Heart left ventricle (tissue), 13 donors: ENCODE measurements at regions not wholly inside any gene's neighbourhood (a gene's known extent, or its start where the extent isn't known, plus 50 kb on each side); places are given as distances from the start of the nearest gene placed in this dataset.

Experiments used
- CTCF ChIP-seq, 12 donors: fragments of 200-600 bp; sonication (generic) in 4 of 12; IDR thresholded peaks; one replicate each; pipeline versions ENCODE4 v1.5.0 to v1.8.0; 2018 to 2022; ENCODE audit warnings: antibody characterized with exemption in 12 of 12, mild to moderate bottlenecking in 5 of 12
- POLR2A ChIP-seq, 2 donors: fragments of 450-650 bp; IDR thresholded peaks; one replicate each; pipeline ENCODE4 v1.6.1; 2017; ENCODE audit warnings: antibody characterized with exemption in 2 of 2, mild to moderate bottlenecking in 2 of 2, moderate library complexity in 2 of 2
- donor health status: ischemic (EF 13 %, LVEDD 7.1; RV severe dilation, severe dysfunction).
- donor health status: DM: no; HTN: yes; CAD: no.
- donor health status: DM: no; HTN: no; CAD: no.
- donor health status: ischemic (EF 25% LVEDD 6.9; RV normal size, moderate dysfunction).
- donor health status: ischemic (EF 25% LVEDD 5.7; RV mildly dilated, moderate dysfunction).
- donor health status: ischemic (EF 35%, LVEDD 5.7; RV mildly dilated, moderate dysfunction).
- donor health status: nonischemic (EF 11% LVEDD 7.7; RV severe dilation, severe dysfunction).
- donor health status: DM: yes; HTN: yes; CAD: no.
- donor health status: PGD.
- donor health status: ischemic (EF 29% LVEDD 5.4; RV normal size, mild dysfunction).
- donor health status: nonischemic (EF 23%, LVEDD 6.1; RV moderate dilation, normal function).

DNA sequence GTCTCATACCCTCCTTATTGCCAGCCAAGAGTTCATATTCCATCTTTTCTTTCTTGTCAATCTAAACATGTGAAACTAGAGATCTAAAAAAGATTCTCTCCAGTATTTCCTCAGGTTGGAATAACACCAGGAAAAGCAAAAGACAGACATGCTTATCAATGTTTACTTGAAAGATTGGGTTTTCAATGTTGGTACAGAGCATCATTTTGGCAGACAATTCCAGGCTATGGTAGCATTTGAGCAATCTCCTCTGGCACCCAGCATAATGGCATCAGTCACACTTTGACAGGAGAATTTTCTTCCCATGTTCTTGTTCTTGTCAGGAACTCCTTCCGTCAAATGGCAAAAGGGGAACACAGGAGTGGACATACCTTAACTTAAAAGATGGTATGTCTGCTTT lies 61.0 kb upstream of the RARB start:
- TF ChIP-seq POLR2A (IDR thresholded peaks at IDR 0.05), result no peak
- no peak for TF ChIP-seq CTCF (IDR thresholded peaks at IDR 0.05)
